ENCODE measurements at regions not wholly inside any gene's neighbourhood (a gene's known extent, or its start where the extent isn't known, plus 50 kb on each side); places are given as distances from the start of the nearest gene placed in this dataset.

DNA sequence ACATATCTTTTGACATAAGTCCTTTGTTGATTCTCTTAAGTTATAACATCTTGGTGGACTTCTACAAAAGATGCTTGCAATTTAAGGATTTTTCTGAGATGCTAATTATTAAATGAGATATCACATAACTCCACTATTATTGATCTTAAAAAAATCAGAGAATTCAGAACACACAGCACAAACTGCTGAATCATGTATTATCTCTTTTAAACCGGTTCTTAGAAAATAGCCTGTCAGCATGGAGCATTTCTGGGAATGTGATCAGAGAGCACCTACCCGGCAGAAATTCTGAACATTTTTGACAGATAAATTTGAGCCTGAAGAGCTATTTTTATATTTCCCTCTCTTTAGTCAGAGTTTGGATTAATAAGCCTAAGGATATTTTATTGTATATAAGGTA is 50.2 kb upstream of the PCLO start:
- TF ChIP-seq, protein P1, sequence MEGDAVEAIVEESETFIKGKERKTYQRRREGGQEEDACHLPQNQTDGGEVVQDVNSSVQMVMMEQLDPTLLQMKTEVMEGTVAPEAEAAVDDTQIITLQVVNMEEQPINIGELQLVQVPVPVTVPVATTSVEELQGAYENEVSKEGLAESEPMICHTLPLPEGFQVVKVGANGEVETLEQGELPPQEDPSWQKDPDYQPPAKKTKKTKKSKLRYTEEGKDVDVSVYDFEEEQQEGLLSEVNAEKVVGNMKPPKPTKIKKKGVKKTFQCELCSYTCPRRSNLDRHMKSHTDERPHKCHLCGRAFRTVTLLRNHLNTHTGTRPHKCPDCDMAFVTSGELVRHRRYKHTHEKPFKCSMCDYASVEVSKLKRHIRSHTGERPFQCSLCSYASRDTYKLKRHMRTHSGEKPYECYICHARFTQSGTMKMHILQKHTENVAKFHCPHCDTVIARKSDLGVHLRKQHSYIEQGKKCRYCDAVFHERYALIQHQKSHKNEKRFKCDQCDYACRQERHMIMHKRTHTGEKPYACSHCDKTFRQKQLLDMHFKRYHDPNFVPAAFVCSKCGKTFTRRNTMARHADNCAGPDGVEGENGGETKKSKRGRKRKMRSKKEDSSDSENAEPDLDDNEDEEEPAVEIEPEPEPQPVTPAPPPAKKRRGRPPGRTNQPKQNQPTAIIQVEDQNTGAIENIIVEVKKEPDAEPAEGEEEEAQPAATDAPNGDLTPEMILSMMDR (IDR thresholded peaks at IDR 0.05; ENCODE audit: low read depth, low read length): no peak
- no peak for TF ChIP-seq EZH2phosphoT487 (IDR thresholded peaks at IDR 0.05; ENCODE audit: low read depth)
